GM12864 (cell line): ENCODE measurements at regions not wholly inside any gene's neighbourhood (a gene's known extent, or its start where the extent isn't known, plus 50 kb on each side); places are given as distances from the start of the nearest gene placed in this dataset.

Experiments used
- DNase-seq: peaks from one replicate; pipeline ENCODE4 v3.0.0-alpha.2; 2011; ENCODE audit warnings: low read depth
- H3K4me3 ChIP-seq: 2 replicates; pipeline ENCODE4 v1.5.1; 2011; ENCODE audit warnings: mild to moderate bottlenecking, low read depth, low read length, control low read depth
- CTCF ChIP-seq: IDR thresholded peaks from 2 replicates; pipeline ENCODE4 v1.5.1; 2011; ENCODE audit warnings: low read depth, mild to moderate bottlenecking, moderate library complexity, low read length, control low read depth, inconsistent platforms; ENCODE audit errors: missing control alignments

- no peak for DNase-seq
- H3K4me3 ChIP-seq, result no peak overlapping the region
- TF ChIP-seq CTCF, result no peak
Measured at GRCh38 chr3:76653640-76654251, 386.2 kb upstream of the ROBO2 start.

GRCh38 chr3:76656531-76657070 lies 383.3 kb upstream of the ROBO2 start:
- TF ChIP-seq CTCF, result no peak

GRCh38 chr3:76657909-76658308 lies 382.0 kb upstream of the ROBO2 start:
- no peak for TF ChIP-seq CTCF
- H3K4me3 ChIP-seq, result no peak overlapping the region
- DNase-seq, result no peak

More at GRCh38 chr3:76656531-76657070, 383.3 kb upstream of the ROBO2 start:
- no peak for DNase-seq
- H3K4me3 ChIP-seq, result no peak overlapping the region

- DNase-seq, result no peak
- TF ChIP-seq CTCF, result no peak
- H3K4me3 ChIP-seq, result no peak overlapping the region
Measured at GRCh38 chr3:76661527-76662250, 378.2 kb upstream of the ROBO2 start.

GRCh38 chr3:76664816-76665215 lies 375.1 kb upstream of the ROBO2 start:
- no peak for TF ChIP-seq CTCF

GRCh38 chr3:76668653-76669052 lies 371.2 kb upstream of the ROBO2 start:
- no peak for DNase-seq
- no peak overlapping the region for H3K4me3 ChIP-seq
- TF ChIP-seq CTCF, result no peak

More at GRCh38 chr3:76664816-76665215, 375.1 kb upstream of the ROBO2 start:
- no peak for DNase-seq
- H3K4me3 ChIP-seq, result no peak overlapping the region

GRCh38 chr3:76669322-76669721 lies 370.6 kb upstream of the ROBO2 start:
- DNase-seq, result no peak
- no peak for TF ChIP-seq CTCF
- no peak overlapping the region for H3K4me3 ChIP-seq
